ENCODE measurements at regions not wholly inside any gene's neighbourhood (a gene's known extent, or its start where the extent isn't known, plus 50 kb on each side); places are given as distances from the start of the nearest gene placed in this dataset.

DNA sequence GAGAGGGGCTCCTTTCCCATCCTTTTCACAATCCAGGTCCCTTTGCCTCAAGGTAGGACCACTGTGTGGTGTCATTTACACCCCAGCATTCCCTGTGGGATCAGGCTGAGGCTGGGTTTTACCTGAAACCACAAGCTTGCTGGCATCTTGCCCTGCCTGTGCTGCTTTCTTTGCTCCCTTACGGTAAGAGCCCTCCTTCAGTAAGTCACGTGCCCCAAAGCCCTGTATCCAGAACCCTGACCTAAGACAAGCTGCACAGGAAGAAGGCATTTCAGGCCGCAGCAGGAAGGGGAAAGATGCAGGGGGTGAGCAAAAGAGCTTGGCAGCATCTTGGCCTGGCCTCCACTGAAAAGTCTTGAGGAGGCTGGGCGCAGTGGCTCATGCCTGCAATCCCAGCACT lies 58.4 kb downstream of the KLHDC7A start:
- Histone ChIP-seq H4K91ac (ENCODE audit: insufficient read depth, low read depth, low read length) (no peak overlapping the region), H3K56ac (ENCODE audit: extremely low read depth, insufficient read depth, low read length) (no peak overlapping the region), H2BK15ac (ENCODE audit: low read depth, low read length) (no peak overlapping the region), H3K23ac (ENCODE audit: low read depth, low read length) (no peak overlapping the region), H3K14ac (replicated peaks; ENCODE audit: low read depth, low read length) (no peak overlapping the region), H3K4me2 (ENCODE audit: low read depth, low read length) (no peak overlapping the region), H3K18ac (ENCODE audit: low read depth, low read length) (no peak overlapping the region), H3K36me3 (ENCODE audit: control insufficient read depth, insufficient read depth, low read length) (no peaks in the 10 kb centered on the region), H2BK20ac (ENCODE audit: low read depth, low read length) (no peak overlapping the region), H2AK9ac (replicated peaks; ENCODE audit: low read depth, low read length, poor library complexity) (no peak overlapping the region), H3K4me1 (ENCODE audit: control insufficient read depth, insufficient read depth, low read length) (no peaks in the 10 kb centered on the region), H2AK5ac (ENCODE audit: low read depth, low read length) (no peak overlapping the region), H3K4me3 (ENCODE audit: insufficient read depth, low read depth, low read length) (no peak overlapping the region), H3K9me1 (ENCODE audit: insufficient read depth, low read length) (no peaks in the 10 kb centered on the region), H4K8ac (ENCODE audit: low read depth in 2 of 2, low read length in 2 of 2) (no peak overlapping the region), H4K20me1 (ENCODE audit: insufficient read depth, low read length) (no peaks in the 10 kb centered on the region; the same call in 1 of the 2 replicates), H2AFZ (replicated peaks; ENCODE audit: low read length, poor library complexity) (no peak overlapping the region), H3K9ac (ENCODE audit: low read depth, low read length) (no peak overlapping the region), H3K9me3 (ENCODE audit: control insufficient read depth, insufficient read depth, low read length) (no peaks in the 10 kb centered on the region), H3K27me3 (ENCODE audit: control insufficient read depth, insufficient read depth, low read length) (no peaks in the 10 kb centered on the region; the same call in 1 of the 2 replicates), H2BK120ac (ENCODE audit: low read depth, low read length) (no peak overlapping the region), H2BK5ac (ENCODE audit: low read depth, low read length, poor library complexity, severe bottlenecking) (no peak overlapping the region), H3K79me1 (ENCODE audit: low read depth in 1 of 2, low read length in 2 of 2) (no peaks in the 10 kb centered on the region), H3K4ac (ENCODE audit: low read depth, low read length) (no peak overlapping the region), H4K5ac (ENCODE audit: low read depth, low read length) (no peak overlapping the region), H3K27ac (ENCODE audit: insufficient read depth, low read length) (no peak overlapping the region)
- POLR2A ChIA-PET (ENCODE audit: unreplicated experiment) = no interaction called here
- intact Hi-C loops (cut with micrococcal nuclease) = no loop called here
- no peak for ATAC-seq (ENCODE audit: low read depth)
- no peak for DNase-seq
- no TSS peak for BruUV-seq (replicated peaks)
- WGBS, 2 experiments (ENCODE audit: extremely low coverage in 2 of 2, insufficient read length in 1 of 2) = 37% methylated on average over 2 of the region's 4 CpGs; no CpG with 5 or more reads in 1 of the 2 experiments
- dilution Hi-C loops (cut with HindIII; ENCODE audit: low sequenced_read_pairs, unreplicated experiment) = no loop called here
- in situ Hi-C loops (cut with MboI; ENCODE audit: low sequenced_read_pairs) = no loop called here
- CTCF ChIA-PET = no interaction called here
- TF ChIP-seq SMC3 (IDR thresholded peaks at IDR 0.05; ENCODE audit: low read depth, low read length) = no peak
- TF ChIP-seq CHD1 (IDR thresholded peaks at IDR 0.05; ENCODE audit: low read depth, low read length) = no peak
- TF ChIP-seq RFX5 (IDR thresholded peaks at IDR 0.05; ENCODE audit: low read depth, low read length) = no peak
- no peak for TF ChIP-seq NFE2L2 (IDR thresholded peaks at IDR 0.05; ENCODE audit: low read depth, low read length)
- TF ChIP-seq FOS (IDR thresholded peaks at IDR 0.05; ENCODE audit: low read depth, low read length) = no peak
- TF ChIP-seq RCOR1 (IDR thresholded peaks at IDR 0.05; ENCODE audit: insufficient replicate concordance, low read length) = no peak
- no peak for TF ChIP-seq ELK1 (IDR thresholded peaks at IDR 0.05; ENCODE audit: borderline replicate concordance, low read depth, low read length)
- TF ChIP-seq RAD21 (IDR thresholded peaks at IDR 0.05; ENCODE audit: low read length) = no peak
- TF ChIP-seq MXI1 (IDR thresholded peaks at IDR 0.05; ENCODE audit: borderline replicate concordance, low read depth, low read length) = no peak
- no peak for TF ChIP-seq MAZ (IDR thresholded peaks at IDR 0.05; ENCODE audit: borderline replicate concordance, low read depth, low read length)
- TF ChIP-seq BHLHE40 (IDR thresholded peaks at IDR 0.05; ENCODE audit: low read depth, low read length) = no peak
- TF ChIP-seq, protein P1, sequence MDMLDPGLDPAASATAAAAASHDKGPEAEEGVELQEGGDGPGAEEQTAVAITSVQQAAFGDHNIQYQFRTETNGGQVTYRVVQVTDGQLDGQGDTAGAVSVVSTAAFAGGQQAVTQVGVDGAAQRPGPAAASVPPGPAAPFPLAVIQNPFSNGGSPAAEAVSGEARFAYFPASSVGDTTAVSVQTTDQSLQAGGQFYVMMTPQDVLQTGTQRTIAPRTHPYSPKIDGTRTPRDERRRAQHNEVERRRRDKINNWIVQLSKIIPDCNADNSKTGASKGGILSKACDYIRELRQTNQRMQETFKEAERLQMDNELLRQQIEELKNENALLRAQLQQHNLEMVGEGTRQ (IDR thresholded peaks at IDR 0.05; ENCODE audit: low read depth, low read length) = no peak
- TF ChIP-seq, protein P2, sequence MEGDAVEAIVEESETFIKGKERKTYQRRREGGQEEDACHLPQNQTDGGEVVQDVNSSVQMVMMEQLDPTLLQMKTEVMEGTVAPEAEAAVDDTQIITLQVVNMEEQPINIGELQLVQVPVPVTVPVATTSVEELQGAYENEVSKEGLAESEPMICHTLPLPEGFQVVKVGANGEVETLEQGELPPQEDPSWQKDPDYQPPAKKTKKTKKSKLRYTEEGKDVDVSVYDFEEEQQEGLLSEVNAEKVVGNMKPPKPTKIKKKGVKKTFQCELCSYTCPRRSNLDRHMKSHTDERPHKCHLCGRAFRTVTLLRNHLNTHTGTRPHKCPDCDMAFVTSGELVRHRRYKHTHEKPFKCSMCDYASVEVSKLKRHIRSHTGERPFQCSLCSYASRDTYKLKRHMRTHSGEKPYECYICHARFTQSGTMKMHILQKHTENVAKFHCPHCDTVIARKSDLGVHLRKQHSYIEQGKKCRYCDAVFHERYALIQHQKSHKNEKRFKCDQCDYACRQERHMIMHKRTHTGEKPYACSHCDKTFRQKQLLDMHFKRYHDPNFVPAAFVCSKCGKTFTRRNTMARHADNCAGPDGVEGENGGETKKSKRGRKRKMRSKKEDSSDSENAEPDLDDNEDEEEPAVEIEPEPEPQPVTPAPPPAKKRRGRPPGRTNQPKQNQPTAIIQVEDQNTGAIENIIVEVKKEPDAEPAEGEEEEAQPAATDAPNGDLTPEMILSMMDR (conservative IDR thresholded peaks at IDR 0.05; ENCODE audit: low read depth, low read length) = no peak
